ENCODE measurements at regions not wholly inside any gene's neighbourhood (a gene's known extent, or its start where the extent isn't known, plus 50 kb on each side); places are given as distances from the start of the nearest gene placed in this dataset.

DNA sequence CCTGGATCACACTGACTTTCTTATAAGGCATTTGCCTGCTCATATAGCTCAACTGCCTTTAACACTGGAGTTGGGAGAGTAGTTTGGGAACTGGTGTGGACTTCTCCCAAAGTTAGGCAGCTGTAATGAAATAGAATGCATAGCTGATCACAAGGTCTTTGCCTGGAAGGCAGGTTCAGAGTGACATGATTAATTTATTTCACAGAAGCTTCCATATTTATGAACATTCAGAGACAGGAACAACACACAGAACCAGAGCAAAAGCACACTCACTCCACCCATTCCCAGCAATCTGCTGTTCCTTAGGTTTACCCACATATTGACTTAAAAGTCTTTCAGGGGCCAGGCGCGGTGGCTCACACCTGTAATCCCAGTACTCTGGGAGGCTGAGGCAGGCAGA lies 234.2 kb downstream of the REEP3 start:
- TF ChIP-seq POLR2A (IDR thresholded peaks at IDR 0.05; ENCODE audit: low read depth, low read length) (no peak), TAF1 (IDR thresholded peaks at IDR 0.05; ENCODE audit: borderline replicate concordance, low read depth, low read length) (no peak), POLR2AphosphoS5 (IDR thresholded peaks at IDR 0.05; ENCODE audit: low read depth, low read length) (no peak)

All from GM12892 (cell line).